Esophagus mucosa (tissue), 1 donor: ENCODE measurements at regions not wholly inside any gene's neighbourhood (a gene's known extent, or its start where the extent isn't known, plus 50 kb on each side); places are given as distances from the start of the nearest gene placed in this dataset.

ENCODE experiments used
- ATAC-seq: fragments of 200-7000 bp; cut with Tn5 transposase; one replicate; pipeline ENCODE4 v1.9.1; 2020
- donor health status: DM: yes; HTN: yes; CAD: no.

DNA sequence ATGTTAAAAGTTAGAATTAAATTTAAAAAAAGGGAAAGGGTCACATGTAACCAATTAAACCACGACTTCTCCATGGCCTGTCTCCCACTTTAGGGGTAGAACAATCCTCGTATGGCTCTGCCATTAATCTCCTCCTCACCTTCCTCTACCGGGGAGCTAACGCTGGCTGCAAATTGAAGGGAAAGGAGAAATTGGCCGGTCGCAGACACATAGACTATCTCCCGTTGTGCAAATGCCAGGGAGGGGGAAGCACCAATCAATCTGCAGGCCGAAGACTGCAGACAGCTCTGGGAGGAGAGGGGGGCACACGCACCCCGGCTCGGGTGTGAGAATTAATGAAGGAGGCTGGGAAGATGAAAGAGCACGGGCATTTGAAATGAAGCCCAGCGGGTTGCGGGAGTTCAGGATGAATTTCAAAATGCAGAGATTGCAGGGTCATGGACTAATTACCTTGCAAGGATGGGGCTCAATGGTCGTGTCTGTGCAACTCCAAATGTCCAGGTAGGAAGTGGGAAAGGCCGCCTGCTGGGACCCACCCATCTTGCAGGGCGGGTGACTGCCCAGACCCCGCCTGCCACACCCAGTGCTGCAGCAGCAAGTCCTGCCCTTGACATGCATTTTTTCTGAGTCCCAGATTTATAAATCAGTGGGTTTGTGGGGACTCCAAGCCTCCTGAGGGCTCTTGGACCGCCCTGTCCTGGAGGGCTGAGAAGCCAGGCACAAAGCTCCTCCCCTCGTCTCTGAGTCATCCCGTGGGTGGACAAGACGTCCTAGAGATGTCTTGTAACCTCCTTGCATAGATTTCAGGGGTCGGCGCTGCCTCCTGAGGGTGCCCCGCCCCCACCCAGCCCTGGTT is 534.2 kb downstream of the TBC1D22A start:
- ATAC-seq, result no peak

DNA sequence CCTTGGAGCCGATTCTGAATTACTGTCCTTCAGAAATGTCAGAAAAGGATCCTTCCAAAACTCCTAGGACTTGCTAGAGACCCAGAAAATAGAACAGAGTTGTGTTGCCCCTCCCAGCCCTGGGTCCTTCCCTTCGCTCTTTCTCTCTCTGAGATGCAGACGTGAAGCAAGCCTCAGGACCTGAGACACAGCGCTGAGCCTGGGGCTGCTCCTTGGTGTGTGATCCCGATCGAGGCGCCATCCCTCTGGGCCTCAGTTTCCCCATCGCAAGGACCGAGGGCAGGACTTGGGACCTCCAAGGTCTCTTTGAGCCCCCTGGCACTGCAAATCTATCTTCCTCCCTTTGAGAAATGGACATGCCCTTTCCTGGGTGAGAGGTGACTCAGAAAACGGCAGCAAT is 533.5 kb downstream of the TBC1D22A start:
- no peak for ATAC-seq

DNA sequence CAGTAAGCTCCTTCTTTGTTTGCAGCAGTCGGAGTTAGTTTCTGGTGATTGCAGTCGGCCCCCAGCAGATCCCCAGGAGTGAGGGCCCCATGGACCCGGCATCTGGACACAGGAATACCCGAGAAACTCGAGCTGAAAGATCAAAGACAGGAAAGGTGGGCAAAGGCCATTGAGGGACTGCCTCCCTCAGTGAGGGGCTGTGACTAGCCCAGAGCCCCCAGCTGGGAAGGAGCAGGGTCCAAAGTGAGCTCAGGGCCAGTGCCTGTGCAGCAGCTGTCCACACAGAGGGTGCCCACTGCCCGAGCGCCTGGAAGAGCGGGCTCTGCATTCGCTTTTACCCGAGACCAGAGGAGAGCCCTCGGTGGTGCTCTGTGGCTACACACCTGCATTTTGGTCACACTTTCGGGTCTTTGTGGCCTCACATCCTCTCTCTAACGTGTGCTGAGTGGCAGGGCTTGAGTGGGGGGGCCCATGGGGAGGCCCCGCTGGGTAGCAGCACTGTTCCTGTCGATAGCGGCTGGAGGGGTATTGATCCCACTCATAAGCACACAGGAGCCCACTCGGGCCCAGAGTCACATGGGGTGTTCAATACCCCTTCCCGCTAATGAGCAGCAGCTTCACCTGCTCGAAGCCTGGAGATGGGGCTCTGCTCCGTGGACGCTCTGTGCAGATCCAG is 532.9 kb downstream of the TBC1D22A start:
- ATAC-seq, result no peak

DNA sequence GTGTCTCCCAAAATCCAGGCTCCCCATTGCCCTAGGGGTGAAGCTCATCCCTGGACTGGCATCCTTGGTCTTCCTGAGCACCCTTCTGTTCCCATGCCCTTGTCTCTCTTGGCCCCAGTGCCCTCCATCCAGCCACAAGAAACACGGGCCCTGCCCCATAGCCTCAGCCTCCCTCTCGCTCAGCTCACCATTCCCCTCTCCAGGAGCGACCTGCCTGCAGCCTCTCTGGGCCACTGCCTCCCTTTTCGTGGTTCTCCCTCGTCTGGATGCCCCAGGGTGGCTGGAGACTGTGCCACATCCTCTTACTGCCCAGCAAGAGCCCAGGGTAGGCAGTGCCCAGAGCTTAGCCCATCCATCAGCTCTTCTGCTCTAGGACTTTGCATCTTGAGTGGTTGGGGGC is 532.1 kb downstream of the TBC1D22A start:
- no peak for ATAC-seq

DNA sequence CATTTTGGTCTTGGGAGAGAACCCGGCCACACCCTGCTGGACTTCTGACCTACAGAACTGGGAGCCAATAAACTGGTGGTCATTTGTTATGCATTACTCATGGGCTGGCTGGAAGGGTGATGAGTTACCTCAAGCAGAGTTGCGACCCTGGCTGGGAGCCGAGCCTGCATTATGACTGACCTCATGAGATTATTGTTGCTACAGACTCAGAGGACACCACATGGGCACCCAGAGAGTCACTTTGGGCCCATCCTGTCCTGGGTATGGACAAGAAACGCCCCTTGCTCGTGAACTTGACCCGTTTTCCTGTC is 531.7 kb downstream of the TBC1D22A start:
- ATAC-seq, result no peak

DNA sequence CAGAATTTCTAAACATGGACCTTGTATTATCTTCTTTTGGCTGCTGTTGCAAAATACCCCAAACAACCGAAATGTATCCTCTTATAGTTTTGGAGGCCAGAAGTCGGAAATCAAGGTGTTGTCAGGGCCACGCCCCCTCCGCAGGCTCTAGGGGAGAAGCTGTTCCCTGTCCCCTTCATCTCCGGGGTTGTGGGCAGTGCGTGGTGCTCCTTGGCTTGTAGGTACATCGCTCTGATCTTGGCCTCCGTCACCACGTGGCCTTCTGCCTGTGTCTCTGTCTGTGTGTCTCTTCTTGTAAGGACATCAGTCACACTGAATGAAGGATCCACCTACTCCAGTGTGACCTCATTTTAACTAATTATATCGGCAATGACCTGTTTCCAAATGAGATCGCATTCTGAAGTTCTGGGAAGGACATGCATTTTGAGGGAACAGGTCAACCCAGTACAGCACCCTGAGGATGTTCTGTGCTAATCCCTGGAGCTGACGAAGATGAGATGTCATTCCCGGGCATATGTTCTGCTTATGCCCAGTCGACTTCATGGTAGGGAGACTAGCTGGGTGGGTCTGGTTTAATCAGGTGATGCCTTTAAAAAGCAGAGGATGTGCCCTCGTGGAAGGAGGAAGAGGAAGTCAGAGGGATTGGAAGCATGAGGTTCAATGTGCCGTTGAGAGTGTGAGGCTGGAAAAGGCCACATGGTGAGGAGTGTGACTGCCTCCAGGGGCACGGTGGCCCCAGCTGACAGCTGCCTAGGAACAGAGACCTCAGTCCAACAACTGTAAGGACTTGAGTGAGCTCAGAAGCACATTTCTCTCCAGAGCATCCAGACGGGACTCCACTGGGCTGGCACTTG is 531.1 kb downstream of the TBC1D22A start:
- ATAC-seq, result no peak

DNA sequence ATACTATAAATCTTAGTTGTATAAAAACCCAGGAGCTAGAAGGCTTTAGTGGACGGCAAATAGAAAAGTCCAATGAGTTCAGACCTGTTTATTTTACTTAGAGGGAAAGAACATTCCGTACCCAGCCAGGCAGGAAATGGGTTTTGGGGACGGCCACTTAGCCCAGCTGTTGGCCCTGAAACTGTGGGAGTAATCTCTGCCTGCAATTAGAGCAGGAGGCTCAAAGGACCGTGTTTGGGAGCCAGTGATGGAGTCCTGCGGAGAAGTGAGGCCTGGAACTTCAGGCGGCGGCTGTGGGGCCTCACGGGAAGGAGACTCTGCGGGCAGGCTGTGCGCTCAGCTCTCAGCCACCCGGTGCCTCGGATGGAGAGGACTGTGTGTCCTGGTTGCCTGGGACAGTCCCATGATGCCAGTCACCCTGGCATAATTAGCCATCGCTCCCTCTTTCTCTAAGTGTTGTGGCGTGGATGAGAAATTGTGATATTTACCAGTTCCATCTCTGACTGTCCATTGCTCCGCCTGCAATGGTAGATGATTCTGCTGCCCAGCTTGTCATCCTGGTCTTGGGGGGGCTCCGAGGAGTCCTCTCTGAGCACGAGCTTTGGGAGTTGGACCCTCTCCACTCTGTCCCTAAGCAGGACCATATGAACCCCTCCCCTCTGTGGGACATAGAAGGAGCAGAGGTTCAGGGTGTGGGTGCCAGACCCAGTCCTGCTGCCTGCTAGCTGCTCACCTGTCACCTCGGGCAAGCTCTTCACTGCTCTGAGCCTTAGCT is 530.3 kb downstream of the TBC1D22A start:
- ATAC-seq, result no peak

DNA sequence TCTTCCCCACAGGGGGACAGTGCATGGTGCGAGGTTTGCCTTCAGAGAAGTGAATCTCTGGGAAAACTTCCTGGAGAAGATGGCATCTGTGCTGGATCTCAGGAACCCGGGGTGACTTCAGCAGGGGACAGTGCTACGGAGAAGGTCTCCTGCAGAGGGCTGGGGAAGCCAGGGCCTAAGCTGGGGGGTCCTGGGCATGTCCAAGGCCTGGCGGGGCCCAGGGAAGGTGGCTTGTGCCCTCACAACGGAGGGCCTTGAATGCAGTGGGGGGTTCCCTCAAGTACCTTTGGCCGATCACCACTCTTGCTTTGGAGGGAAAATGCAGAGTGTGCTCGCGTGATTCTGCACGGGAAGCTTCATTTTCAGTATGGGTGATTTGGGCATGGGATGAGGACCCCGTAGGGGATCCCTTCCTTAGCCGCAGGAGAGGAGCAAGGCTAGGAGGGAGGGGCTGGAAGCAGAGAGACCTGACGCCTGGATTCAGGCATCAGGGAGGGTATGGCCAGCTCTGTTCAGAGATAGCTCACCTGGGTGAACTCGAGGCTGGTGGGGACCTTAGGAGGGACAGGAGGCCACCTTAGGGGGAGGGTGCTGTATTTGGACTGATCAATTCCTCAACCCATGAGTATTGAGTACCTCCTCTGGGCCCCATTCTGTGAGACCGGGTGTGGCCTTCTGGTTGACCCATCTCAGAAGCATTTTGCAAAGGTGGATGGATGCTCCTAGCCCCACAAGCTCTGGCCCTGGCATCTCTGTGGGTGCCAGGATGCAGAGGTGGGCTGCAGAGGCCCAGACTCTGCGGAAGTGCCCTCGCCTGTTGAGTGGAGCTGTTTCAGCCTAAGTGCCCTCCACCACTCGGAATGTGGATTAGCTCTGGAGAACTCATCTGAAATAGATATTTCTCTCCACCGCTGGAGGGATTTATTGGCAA is 529.4 kb downstream of the TBC1D22A start:
- ATAC-seq, result no peak

DNA sequence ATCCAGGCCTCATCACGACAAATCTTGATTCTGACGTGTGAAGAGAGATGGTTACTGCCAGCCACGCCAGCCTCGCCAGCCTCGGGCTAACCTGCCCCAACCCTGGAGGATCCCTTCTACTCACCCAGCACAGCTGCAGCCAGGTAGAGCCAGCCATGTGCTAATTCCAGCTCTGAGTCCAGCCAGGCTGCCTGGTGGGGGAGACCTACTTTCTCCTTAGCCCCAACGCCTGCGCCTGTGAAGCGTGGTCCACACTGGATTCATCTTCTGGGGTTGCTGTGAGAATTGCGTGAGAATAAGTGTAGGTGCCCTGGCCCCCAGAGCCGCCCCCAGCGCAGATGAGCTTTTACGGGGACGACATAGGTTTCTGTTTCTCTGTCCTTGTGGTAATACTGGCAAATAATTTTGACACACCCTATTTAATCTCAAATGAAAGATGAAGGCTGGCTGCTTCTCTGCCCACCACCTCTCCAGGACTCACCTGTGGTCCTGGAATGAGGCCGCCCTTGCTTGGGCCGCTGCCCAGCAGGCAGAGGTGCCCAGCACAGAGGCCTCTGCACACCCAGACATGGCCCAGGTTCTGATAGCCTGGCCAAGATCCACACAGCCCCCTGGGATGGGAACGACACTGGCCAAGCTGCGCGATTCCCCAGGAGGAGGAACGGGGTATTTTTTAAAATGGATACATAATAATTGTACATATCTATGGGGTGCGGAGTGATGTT is 528.4 kb downstream of the TBC1D22A start:
- no peak for ATAC-seq

DNA sequence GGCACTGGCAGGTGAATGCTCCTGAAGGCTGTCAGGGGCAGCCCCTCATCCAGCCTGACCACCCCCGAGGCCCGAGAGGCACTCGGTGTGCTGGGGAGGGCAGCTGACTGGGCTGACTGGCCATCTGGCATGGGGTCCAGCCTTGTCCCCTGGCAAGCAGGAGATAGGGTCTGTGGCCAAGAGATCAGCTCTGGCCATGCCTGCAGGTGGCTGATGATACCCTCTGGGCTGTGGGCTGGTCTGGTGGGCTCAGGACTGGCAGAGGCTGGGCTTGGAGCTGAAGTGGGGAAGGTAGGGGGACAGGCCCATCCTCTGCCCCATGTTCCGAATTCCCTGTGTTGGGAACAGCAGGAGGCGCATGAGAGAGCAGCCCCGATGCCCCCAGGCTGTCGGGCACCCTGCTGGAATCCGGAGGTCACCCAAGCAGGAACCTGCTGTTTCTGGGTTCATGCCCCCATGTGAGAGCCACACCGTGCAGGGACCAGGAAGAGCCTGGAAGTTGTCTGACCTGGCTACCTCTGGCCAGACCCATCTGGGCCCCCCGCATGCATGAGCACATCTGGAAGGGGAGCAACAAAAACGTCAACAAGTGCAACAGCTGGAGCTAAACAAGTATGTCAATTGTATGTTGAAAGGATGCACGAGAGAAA is 527.0 kb downstream of the TBC1D22A start:
- ATAC-seq, result no peak

DNA sequence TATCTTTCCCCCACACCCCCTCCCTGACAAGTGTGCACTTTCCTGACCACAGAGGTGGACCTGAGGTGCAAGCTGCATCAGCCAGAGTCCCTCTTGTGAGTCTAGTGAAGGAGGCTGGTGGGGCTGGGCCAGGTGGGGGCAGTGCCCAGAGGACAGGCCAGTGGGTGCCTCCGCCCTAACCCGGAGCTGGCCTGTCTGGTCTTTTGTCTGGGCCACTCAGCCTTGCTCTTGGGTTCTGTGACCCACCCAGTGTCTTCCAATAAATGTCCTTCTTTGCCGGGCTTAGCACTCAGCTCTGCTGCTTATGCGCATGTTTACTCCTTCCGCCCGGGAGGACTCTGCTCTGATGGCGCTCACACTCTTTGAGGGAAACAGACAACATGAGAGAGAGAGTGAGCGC is 526.2 kb downstream of the TBC1D22A start:
- no peak for ATAC-seq

DNA sequence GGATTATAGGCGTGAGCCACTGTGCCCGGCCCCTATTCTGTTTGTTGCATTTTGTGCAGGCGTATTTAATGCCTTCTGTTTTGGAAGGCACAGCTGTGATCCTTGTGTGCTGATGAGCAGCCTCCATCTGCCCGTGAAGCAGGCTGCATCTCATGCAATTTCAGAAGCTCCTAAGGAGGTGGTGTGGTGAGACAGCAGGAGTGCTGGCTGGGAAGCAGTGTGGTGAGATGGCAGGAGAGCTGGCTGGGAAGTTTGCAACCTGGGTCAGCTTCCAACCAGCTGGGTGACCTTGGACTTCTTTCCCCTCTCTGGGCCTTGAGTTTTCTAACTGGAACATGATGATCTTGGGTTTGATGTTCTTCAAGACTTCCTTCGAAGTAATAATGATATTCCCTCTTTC is 525.1 kb downstream of the TBC1D22A start:
- no peak for ATAC-seq

DNA sequence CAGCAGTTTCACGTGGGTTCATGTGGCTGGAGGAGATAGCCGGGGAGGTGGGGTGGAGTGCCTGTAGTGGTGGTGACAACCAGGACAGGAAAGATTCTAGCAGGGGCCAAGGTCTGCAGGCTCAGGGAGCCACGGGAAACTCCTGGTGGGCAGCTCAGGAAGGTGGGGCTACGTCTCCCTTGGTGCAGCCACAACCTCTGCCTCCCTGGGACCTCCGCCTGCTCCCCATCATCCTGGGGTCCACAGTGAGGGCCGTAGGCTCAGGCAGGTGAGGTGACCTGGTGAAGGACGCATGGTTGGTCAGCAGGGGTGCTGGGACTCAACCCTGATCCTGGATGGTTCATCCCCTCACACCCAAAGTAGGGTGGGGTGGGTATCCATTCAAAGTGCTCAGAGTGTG is 524.1 kb downstream of the TBC1D22A start:
- no peak for ATAC-seq

DNA sequence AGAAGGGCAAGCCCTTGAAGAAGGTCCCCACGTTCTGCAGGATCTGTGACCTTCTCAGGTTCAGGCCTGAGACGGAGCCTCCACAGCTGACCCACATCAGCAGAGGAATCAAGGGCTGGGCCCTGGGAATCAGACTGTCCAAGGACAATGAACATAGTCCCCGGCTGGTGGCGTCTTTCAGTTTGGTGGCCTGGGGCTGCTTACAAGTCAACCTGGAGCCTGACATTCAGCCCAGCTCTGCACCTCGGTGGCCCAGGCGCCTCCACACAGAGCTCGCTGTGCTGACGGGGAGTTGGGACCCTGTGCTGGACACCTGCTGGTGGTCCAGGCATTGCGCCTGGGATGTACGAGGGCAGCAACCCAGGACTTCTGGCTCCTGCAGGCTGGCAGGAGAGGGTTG is 523.5 kb downstream of the TBC1D22A start:
- ATAC-seq, result no peak

DNA sequence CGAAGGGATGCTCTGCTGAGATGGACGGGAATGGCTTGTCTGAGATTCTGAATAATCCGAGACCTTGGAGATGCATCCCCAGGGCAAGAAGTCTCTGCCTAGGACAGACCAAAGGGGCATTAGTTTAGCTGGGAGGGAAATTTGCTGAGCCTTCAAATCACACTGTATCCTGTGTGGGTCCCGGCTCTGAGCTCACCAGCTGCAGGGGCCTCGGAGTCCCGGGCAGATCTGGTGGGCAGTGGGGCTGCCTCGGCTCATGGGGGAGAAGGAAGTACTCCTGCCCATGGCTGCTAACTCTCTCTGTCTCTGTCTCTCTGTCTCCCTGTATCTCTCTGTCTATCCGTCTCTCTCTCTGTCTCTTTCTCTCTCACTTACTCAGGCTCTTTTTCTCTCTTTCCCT is 522.4 kb downstream of the TBC1D22A start:
- ATAC-seq, result no peak

DNA sequence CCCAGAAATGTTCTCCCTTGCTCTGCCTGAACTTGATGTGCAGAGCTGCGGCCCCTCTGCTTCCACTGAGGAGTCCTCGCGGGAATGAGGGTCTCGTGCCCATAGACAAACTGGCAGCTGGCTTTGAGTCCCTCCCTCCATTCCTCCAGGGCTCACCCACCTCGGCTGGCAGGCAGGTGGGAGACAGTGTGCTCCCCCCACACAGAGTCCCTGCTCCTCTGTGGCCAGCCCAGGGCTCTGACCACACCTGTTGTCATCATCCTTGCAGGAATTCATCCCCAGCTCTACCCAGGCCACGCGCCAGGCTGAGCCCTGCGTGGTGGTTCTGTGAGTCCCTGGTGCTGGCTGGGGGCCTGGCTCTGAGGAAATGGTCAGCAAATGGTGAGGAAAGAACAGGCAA is 521.9 kb downstream of the TBC1D22A start:
- no peak for ATAC-seq

DNA sequence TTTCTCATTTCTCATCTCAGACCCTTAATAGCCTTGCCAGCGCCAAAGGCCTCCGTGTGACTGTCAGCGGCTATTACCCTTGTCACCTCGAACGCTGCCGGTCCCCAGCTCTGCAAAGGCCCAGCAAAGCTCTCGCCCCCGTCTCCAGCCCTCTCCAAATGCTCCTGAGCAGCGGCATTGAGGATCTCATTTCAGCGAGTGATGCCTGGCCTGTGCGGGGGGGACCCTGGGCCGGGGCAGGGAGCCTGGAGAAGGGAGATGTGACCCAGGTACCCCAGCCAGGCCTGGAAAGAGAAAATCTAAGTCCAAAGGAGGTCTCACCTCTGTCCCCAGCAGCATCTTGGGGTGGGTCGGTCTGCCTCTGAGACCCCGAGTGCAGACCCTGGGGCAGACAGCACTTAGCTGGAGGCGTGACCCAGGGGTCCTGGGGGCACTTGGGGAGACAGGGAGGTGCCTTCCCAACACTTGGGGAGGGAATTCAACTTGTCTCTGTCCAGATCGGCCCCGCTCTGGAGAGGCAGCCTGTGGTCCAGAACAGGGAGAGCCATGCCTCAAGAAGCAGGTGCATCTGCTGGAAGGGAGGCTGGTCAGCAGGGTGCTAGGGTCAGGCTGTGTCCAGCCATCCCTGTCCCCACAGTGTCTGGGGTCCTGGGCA is 521.3 kb downstream of the TBC1D22A start:
- ATAC-seq, result no peak

DNA sequence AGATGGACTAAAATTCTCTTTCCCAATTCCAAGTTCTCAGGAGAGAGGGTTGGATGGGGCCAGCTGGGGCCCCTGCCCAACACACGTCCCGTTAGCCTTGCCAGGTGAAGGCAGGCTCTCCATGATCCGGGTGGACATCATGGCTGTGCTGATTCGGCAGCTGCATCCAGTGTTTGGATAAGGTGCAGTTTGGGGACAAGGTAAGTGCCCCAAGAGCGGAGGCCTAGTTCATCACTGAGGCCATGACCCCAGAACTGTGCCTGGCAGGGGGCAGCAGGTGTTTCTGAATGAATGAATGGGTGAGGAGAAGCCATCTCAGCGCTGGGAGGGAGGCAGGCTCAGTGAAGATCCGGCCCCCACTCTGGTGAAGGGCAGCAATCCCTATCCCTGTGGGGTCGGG is 520.4 kb downstream of the TBC1D22A start:
- ATAC-seq, result no peak

DNA sequence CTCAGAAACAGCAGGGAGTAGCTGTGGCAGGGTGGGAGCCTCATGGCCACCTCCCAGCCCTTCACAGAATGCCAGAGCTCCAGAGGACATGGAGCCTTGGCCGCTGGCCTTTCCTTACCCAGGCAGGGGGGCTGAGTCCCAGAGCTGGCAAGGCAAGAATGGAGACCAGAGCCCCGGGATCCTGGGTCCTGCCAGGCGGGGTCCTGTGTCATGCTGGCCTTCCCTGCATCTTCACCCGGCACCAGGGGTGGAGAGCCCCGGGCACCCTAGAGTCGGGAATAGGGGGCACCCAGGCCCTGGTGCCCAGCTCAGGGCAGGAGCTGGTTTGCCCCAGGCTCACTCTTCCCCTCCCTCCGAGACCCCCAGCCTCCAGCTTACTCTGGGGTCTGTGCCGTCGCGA is 519.9 kb downstream of the TBC1D22A start:
- no peak for ATAC-seq
